IPS-20b (cell line): ENCODE measurements at regions not wholly inside any gene's neighbourhood (a gene's known extent, or its start where the extent isn't known, plus 50 kb on each side); places are given as distances from the start of the nearest gene placed in this dataset.
"Not testable (repeated sequence)": the region's sequence is repeated elsewhere in the genome, so short reads cannot be mapped to it uniquely, and the experiment has no call there.

Source experiments
- H3K27ac ChIP-seq: one replicate; pipeline ENCODE4 v1.5.1; 2013; ENCODE audit warnings: low read length
- H3K27me3 ChIP-seq: 2 replicates; pipeline ENCODE4 v1.6.1; 2013; ENCODE audit warnings: mild to moderate bottlenecking, low read length, inconsistent platforms; ENCODE audit not compliant: insufficient read depth
- H3K36me3 ChIP-seq: 2 replicates; pipeline ENCODE4 v1.6.1; 2013; ENCODE audit warnings: low read depth, mild to moderate bottlenecking, inconsistent platforms, low read length, moderate library complexity; ENCODE audit not compliant: insufficient read depth
- H3K4me1 ChIP-seq: 2 replicates; pipeline ENCODE4 v1.6.1; 2013; ENCODE audit warnings: mild to moderate bottlenecking, control low read depth, inconsistent platforms, low read length, moderate library complexity; ENCODE audit not compliant: insufficient read depth
- H3K4me3 ChIP-seq: 2 replicates; pipeline ENCODE4 v1.5.1; 2013; ENCODE audit warnings: mild to moderate bottlenecking, low read length, inconsistent platforms
- H3K9ac ChIP-seq: 2 replicates; pipeline ENCODE4 v1.6.1; 2013; ENCODE audit warnings: low read depth, mild to moderate bottlenecking, inconsistent platforms, low read length, moderate library complexity
- H3K9me3 ChIP-seq: 2 replicates; pipeline ENCODE4 v1.6.1; 2013; ENCODE audit warnings: mild to moderate bottlenecking, low read depth, low read length, inconsistent platforms; ENCODE audit not compliant: insufficient read depth

DNA sequence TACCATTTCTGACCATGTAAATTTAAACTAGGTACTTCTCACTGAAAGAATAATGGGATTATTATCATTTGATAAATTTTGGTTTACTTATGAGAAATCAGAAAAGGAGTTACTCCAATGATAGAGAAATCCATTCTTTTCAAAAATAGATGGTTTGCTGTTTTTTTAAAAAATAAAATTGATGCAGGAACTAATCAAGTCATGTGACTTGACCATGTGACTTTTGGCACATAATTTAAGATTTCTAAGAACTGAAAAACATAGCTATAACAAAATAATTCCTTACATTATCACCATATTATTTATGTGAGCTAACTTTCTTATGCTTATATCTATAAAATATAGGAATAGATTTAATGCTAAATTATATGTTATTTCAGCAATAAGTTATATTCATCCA lies 247.1 kb upstream of the FIGN start:
- no peaks in the 10 kb centered on the region for H3K4me1 ChIP-seq
- no peaks in the 10 kb centered on the region for H3K9me3 ChIP-seq
- H3K9ac ChIP-seq, result no peak overlapping the region
- H3K27me3 ChIP-seq, result no peaks in the 10 kb centered on the region
- H3K4me3 ChIP-seq, result no peak overlapping the region
- H3K27ac ChIP-seq, result no peak overlapping the region
- H3K36me3 ChIP-seq, result no peaks in the 10 kb centered on the region

DNA sequence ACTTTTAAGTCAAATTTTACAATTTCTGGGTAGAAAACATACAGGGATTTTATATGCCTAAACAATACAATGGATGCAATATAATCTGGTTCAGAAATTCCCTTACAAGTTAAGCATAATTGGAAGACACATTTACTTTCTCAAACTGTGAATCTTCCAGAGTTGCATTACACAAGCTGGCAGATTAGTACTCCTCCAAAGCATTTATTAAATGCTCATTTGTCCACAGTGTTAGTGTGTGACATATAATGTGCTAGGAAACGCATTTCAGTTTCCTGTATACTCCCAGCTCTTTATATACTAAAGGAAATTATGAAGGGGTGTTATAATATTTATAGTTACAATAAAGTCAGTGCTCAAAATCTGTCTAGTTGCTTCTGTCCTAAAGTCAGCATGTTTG lies 239.0 kb upstream of the FIGN start:
- Histone ChIP-seq H3K27ac (no peak overlapping the region), H3K27me3 (no peaks in the 10 kb centered on the region), H3K4me1 (no peaks in the 10 kb centered on the region), H3K36me3 (no peaks in the 10 kb centered on the region), H3K4me3 (no peak overlapping the region), H3K9me3 (no peaks in the 10 kb centered on the region), H3K9ac (no peak overlapping the region)

DNA sequence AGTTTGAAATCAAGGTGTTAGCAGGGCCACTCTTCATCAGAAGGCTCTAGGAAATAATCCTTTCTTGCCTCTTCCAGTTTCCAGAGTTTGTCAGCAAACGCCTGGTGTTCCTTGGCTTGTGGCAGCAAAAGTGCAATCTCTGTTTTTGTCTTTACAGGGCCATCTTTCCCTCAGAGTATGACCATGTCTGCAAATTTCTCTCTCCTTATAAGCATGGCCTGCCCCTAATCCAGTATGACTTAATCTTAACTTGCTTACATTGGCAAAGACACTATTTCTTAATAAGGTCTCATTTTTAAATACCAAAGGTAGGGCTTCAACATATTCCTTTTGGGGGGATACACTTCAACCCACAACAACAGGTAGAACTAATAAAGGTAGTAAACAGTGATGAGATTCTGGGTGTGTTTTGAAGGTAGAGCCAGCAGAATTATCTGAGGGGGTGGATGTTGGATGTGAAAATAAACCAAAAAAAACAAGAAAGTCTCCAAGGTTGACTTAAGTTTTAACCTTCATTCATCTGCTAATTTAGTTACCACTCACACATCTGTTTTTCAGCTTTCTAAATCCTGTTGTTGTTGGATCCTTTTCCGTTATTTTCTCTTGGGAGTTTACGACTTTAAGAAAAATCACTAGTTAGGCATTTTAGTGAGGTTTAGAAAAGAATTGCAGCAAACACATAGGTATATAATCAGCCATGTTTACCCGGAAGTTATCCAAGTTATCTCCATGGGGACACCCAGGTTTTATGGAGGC lies 234.4 kb upstream of the FIGN start:
- Histone ChIP-seq H3K4me3 (no peak overlapping the region), H3K27ac (no peak overlapping the region), H3K27me3 (no peaks in the 10 kb centered on the region), H3K9ac (no peak overlapping the region), H3K4me1 (no peaks in the 10 kb centered on the region), H3K36me3 (no peaks in the 10 kb centered on the region), H3K9me3 (no peaks in the 10 kb centered on the region)

DNA sequence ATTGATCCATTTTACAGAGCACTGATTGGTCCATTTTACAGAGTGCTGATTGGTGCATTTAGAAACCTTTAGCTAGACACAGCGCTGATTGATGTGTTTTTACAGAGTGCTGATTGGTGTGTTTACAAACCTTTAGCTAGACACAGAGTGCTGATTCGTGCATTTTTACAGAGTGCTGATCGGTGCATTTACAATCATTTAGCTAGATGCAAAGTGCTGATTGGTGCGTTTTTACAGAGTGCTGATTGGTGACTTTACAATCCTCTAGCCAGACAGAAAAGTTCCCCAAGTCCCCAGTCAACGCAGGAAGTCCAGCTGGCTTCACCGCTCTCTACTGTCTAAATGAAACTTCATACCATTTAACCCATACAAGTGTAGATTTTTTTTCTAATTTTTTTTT lies 228.5 kb upstream of the FIGN start:
- H3K4me1 ChIP-seq, H3K9me3 ChIP-seq, H3K27ac ChIP-seq, H3K4me3 ChIP-seq, H3K9ac ChIP-seq, H3K27me3 ChIP-seq, H3K36me3 ChIP-seq: not testable (repeated sequence)

DNA sequence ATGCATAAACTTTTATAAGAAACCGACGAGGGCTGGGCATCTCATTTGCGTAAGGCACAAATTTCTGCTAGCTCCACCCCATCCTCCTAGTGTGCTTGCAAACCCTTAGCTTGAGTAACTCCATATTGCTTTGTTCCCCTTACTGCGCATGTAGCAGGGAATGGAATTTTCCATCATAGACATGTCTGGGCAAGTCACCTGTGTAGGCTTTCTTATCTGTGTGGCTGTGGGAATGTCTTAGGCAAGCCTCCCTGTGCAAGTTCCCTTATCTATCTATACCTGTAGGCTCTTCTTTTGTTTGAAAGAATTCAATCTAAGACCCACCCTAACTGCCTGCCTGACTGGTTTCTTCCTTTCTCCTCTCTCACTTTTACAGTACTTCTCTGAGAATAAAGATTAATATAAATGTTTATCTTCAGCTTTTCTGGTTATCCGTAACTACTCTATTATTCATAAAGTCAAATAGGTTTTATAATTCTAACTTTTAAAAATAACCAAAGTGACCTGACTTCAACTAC lies 217.6 kb upstream of the FIGN start:
- Histone ChIP-seq H3K36me3 (no peaks in the 10 kb centered on the region), H3K4me1 (no peaks in the 10 kb centered on the region), H3K27ac (no peak overlapping the region), H3K4me3 (no peak overlapping the region), H3K9me3 (no peaks in the 10 kb centered on the region; the same call in 1 of the 2 replicates), H3K9ac (no peak overlapping the region), H3K27me3 (no peaks in the 10 kb centered on the region)

DNA sequence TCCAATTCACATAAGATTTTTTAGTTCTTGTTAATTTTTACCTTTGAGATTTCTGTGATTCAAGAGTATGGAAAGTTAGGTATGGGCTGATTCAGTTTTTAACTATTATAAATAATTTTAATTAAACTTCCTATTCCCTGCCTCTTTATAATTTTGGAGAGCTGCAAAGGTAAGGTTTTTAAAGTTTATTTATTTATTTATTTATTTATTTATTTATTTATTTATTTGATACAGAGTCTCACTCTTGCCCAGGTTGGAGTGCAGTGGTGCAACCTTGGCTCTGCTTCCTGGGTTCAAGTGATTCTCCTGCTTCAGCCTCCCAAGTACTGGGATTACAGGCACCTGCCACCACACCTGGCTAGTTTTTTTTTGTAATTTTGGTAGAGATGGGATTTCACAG lies 215.5 kb upstream of the FIGN start:
- Histone ChIP-seq H3K27me3 (no peaks in the 10 kb centered on the region), H3K4me3 (no peak overlapping the region), H3K9me3 (no peaks in the 10 kb centered on the region; the same call in 1 of the 2 replicates), H3K9ac (no peak overlapping the region), H3K4me1 (no peaks in the 10 kb centered on the region), H3K36me3 (no peaks in the 10 kb centered on the region), H3K27ac (no peak overlapping the region)

DNA sequence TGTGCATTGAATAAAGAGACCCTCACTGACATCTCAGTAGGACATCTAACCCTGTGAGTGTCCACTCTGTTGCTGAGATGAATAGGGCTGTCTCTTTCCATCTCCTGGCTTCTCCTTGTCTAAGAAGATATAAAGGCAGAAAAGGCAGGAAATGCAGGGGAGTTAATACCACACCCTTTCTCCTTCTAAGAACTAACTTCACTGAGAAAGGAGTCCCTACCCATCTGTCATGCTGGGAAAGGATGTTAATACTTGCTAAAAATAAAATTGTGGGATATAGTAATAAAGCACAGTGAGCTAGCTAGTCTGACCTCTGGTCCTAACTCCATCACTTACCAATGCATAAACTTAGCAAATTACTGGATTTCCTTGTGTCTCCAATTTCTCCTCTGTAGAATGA lies 213.9 kb upstream of the FIGN start:
- no peak overlapping the region for H3K9ac ChIP-seq
- H3K4me1 ChIP-seq, result no peaks in the 10 kb centered on the region
- H3K9me3 ChIP-seq, result no peaks in the 10 kb centered on the region; the same call in 1 of the 2 replicates
- H3K27ac ChIP-seq, result no peak overlapping the region
- no peaks in the 10 kb centered on the region for H3K27me3 ChIP-seq
- no peaks in the 10 kb centered on the region for H3K36me3 ChIP-seq
- no peak overlapping the region for H3K4me3 ChIP-seq

DNA sequence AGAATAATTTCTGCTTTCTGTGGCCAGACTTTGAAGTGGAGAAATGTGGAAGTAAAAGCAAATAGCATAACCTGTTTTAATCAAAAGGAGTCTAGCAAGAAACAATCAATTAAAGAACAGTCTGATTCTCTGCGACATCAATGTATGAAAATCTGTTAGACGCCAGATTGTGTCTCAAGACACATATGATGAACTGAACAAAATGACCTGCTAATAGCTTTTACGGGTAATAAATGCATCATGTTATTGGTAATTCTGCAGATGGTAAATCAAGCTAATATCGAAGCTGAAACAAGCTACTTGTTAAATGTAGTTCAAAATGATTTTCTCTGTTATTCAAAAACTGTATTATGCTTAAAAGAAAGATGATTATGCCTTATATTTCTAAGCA lies 208.5 kb upstream of the FIGN start:
- H3K9ac ChIP-seq, result no peak overlapping the region
- no peaks in the 10 kb centered on the region for H3K9me3 ChIP-seq
- no peaks in the 10 kb centered on the region; the same call in 1 of the 2 replicates for H3K4me1 ChIP-seq
- no peaks in the 10 kb centered on the region for H3K36me3 ChIP-seq
- no peaks in the 10 kb centered on the region for H3K27me3 ChIP-seq
- H3K27ac ChIP-seq, result no peak overlapping the region
- H3K4me3 ChIP-seq, result no peak overlapping the region

DNA sequence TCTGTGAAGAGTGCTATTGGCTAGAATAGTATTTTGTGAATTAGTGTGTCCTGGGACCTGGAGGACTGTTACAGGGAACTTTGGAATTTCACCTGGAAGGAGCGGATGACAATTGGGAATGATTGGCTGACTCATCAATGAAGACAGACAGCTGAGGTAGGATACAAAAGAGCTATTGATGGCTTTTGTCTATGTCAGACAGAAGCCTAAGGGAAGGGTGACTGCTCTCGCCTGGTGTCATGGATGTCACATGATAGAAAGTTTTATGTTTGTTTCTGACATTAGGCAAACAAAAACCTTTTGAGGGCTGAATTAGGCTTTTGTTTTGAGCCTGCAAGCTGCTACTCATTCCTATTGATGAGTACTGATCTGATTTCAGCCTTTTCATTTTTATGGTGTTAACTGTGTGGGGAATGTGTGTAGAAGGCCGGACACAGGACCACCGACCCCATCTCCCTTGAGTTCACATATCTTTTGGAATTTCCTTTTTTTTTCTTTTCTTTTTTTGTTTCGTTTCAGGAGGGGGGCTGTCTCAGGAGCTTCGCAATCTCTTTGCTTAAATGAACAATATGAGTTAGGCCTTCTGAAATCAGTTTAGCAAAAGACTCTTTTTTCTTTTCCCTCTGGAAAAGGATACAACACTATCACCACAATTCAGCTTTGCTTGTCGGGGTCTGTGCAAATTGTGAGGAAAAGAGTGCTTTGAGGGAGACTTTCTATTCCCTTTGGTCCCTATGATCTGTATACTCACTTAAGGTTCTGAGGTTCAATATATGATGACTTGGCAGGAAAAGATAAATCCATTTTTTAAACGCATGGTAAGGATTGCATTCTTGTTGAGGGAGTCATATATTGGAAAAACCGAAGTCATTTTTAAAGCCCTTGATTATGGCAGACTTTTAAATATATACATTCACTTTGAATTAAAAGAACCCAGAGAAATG lies 207.9 kb upstream of the FIGN start:
- Histone ChIP-seq H3K27ac (no peak overlapping the region), H3K9ac (no peak overlapping the region), H3K27me3 (no peaks in the 10 kb centered on the region), H3K36me3 (no peaks in the 10 kb centered on the region), H3K4me3 (no peak overlapping the region), H3K4me1 (no peaks in the 10 kb centered on the region; the same call in 1 of the 2 replicates), H3K9me3 (no peaks in the 10 kb centered on the region)

DNA sequence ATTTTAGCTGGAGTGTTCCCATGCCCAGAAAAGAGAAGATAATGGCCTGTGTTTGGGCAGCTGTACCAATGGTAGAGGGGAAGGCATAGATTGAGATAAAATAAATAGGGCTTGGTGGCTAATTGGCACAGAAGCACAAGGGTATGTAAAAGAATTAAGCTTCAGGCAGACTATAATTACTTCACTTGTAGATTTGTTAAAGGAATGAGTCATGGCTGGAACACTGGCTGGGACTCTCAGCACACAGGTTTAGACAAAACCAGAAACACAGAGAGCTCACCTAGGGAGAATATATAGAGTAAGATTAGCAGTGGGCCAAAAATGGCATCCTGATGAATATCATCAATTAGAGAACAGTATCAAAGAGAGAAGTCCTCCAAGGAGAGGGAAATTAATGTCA lies 198.3 kb upstream of the FIGN start:
- Histone ChIP-seq H3K27ac (no peak overlapping the region), H3K4me3 (no peak overlapping the region), H3K9me3 (no peaks in the 10 kb centered on the region), H3K36me3 (no peaks in the 10 kb centered on the region), H3K4me1 (no peaks in the 10 kb centered on the region), H3K27me3 (no peaks in the 10 kb centered on the region), H3K9ac (no peak overlapping the region)

DNA sequence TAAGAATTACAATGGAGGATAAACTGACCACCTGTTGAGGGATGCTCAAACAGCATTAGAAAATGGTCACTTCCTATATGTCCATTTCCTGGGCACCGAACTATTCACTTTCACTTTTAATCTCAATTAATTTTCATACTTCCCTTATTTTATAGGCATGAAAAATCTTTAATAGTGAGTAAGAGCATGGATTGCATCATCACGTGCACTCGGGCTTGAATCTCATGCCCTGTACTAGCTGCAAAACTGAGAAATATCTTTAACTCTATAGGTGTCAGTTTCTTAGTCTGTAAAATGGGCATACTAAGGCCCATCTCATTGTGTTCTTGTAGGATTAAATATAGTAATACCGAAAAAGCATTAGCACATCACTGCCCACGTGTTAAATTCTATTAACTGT lies 183.9 kb upstream of the FIGN start:
- Histone ChIP-seq H3K27me3 (no peaks in the 10 kb centered on the region), H3K9ac (no peak overlapping the region), H3K4me1 (no peaks in the 10 kb centered on the region; the same call in 1 of the 2 replicates), H3K4me3 (no peak overlapping the region), H3K36me3 (no peaks in the 10 kb centered on the region), H3K27ac (no peak overlapping the region), H3K9me3 (peaks cover 8% of the 10 kb centered on the region; the same call in 1 of the 2 replicates)

DNA sequence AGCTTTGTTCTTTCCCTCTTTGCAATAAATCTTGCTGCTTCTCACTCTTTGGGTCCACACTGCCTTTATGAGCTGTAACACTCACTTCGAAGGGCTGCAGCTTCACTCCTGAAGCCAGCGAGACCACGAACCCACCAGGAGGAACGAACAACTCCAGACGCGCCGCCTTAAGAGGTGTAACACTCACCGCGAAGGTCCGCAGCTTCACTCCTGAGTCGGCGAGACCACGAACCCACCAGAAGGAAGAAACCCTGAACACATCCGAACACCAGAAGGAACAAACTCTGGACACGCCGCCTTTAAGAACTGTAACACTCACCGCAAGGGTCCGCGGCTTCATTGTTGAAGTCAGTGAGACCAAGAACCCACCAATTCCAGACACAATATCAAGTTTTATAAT lies 178.7 kb upstream of the FIGN start:
- not testable (repeated sequence) for H3K4me1 ChIP-seq, H3K4me3 ChIP-seq, H3K9me3 ChIP-seq, H3K9ac ChIP-seq, H3K27ac ChIP-seq, H3K27me3 ChIP-seq, H3K36me3 ChIP-seq
